Effector memory CD8-positive, alpha-beta T cell (primary cell): ENCODE measurements at regions not wholly inside any gene's neighbourhood (a gene's known extent, or its start where the extent isn't known, plus 50 kb on each side); places are given as distances from the start of the nearest gene placed in this dataset.

Experiments
- ATAC-seq: fragments of 150-1000 bp; cut with Tn5 transposase; replicated peaks from 2 replicates; pipeline ENCODE4 v1.10.0; 2021; ENCODE audit warnings: mild to moderate bottlenecking, moderate library complexity
- DNase-seq, 3 experiments: peaks; one replicate each; pipeline ENCODE4 v3.0.0; 2021
- H3K27ac Mint-ChIP-seq, 2 donors: one replicate each; pipeline ENCODE4 v1.8.0; 2022; ENCODE audit warnings: mild to moderate bottlenecking in 2 of 2, mixed read lengths in 2 of 2, moderate library complexity in 2 of 2
- H3K27me3 Mint-ChIP-seq, 2 donors: one replicate each; pipeline ENCODE4 v1.8.0; 2022; ENCODE audit warnings: mixed read lengths in 2 of 2
- H3K36me3 Mint-ChIP-seq: one replicate; pipeline ENCODE4 v1.8.0; 2022; ENCODE audit warnings: mild to moderate bottlenecking, moderate library complexity, mixed read lengths; ENCODE audit not compliant: insufficient read depth
- H3K4me1 Mint-ChIP-seq, 2 donors: one replicate each; pipeline ENCODE4 v1.8.0; 2022; ENCODE audit warnings: low read depth in 2 of 2, mixed read lengths in 2 of 2
- H3K4me3 Mint-ChIP-seq, 2 donors: one replicate each; pipeline ENCODE4 v1.8.0; 2022; ENCODE audit warnings: mild to moderate bottlenecking in 2 of 2, mixed read lengths in 2 of 2, moderate library complexity in 2 of 2
- H3K9me3 Mint-ChIP-seq, 2 donors: one replicate each; pipeline ENCODE4 v1.8.0; 2022; ENCODE audit warnings: mixed read lengths in 2 of 2

DNA sequence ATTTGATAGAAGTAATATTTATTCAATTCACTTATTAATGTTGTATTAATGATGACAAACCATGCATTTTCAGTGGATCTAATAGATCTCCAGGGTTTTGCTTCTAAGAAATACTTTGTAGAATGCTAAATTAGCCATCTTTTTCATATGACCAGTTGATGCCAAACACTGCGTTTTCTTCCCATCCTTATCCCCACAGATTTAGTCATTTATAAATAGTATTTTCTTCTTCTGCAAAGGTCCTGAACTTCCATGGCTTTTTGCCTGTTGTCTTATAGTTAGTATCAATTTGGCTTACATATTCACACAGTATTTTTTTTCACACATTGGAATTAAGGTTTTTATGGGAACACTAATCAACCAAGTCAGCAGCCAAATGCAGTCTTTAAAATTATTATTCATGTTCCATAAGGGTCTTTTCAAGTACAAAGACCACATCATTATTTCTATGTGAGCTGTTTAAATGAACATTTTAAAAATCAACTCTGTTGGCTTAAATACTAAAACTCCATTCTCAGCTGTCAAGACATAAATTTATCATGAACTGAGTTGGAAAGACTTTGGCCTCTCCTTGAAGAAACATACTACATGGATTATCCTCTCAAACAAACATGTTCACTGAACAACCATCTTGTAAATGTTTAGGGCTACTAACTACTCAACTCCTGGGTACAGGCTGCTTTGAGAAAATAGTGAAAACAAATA is 1278.4 kb upstream of the FLRT2 start:
- no peak for DNase-seq
- ATAC-seq, result no peak
- no peaks in the 10 kb centered on the region for H3K27me3 Mint-ChIP-seq
- H3K9me3 Mint-ChIP-seq, result peaks cover 0 to 5% of the 10 kb centered on the region in 2 donors
- H3K36me3 Mint-ChIP-seq, result no peaks in the 10 kb centered on the region
- no peak overlapping the region for H3K27ac Mint-ChIP-seq
- H3K4me1 Mint-ChIP-seq, result no peaks in the 10 kb centered on the region
- no peak overlapping the region for H3K4me3 Mint-ChIP-seq

DNA sequence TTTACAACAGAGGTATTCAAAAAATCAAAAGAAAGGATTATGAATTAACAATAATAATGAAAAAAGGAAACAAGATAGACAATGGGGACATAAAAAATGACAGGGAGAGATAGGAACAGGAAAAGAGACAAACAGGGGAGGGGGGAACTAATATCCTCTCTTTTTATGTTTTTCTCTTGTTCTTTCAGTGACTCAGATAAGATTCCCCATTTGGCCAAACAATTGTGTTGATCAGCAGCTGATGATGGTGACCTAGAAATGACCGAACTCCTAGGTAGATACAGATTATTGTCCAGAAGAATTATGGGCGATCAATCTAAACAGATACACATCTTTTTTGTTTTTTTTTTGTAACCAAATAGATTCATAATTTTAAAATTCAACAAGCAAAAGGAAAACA is 1277.2 kb upstream of the FLRT2 start:
- Mint-ChIP-seq H3K4me3 (no peak overlapping the region), H3K4me1 (no peaks in the 10 kb centered on the region), H3K9me3 (peaks cover 0 to 5% of the 10 kb centered on the region in 2 donors), H3K27me3 (no peaks in the 10 kb centered on the region), H3K27ac (no peak overlapping the region), H3K36me3 (no peaks in the 10 kb centered on the region)
- ATAC-seq (no peak), DNase-seq (no peak)

- H3K4me1 Mint-ChIP-seq, result no peaks in the 10 kb centered on the region
- no peak for DNase-seq
Measured at GRCh38 chr14:84253326-84253725, 1276.6 kb upstream of the FLRT2 start.

GRCh38 chr14:84254290-84254689 is 1275.7 kb upstream of the FLRT2 start:
- Mint-ChIP-seq H3K27me3 (no peaks in the 10 kb centered on the region), H3K27ac (no peak overlapping the region), H3K9me3 (peaks cover 0 to 5% of the 10 kb centered on the region in 2 donors), H3K36me3 (no peaks in the 10 kb centered on the region), H3K4me3 (no peak overlapping the region), H3K4me1 (no peaks in the 10 kb centered on the region)
- DNase-seq (no peak), ATAC-seq (no peak)

More at GRCh38 chr14:84253326-84253725, 1276.6 kb upstream of the FLRT2 start:
- ATAC-seq, result no peak
- Mint-ChIP-seq H3K4me3 (no peak overlapping the region), H3K27me3 (no peaks in the 10 kb centered on the region), H3K27ac (no peak overlapping the region), H3K9me3 (peaks cover 0 to 5% of the 10 kb centered on the region in 2 donors), H3K36me3 (no peaks in the 10 kb centered on the region)

- H3K36me3 Mint-ChIP-seq, result no peaks in the 10 kb centered on the region
- no peak for ATAC-seq
- peaks cover 0 to under 1% of the 10 kb centered on the region in 2 donors for H3K9me3 Mint-ChIP-seq
- H3K4me1 Mint-ChIP-seq, result no peaks in the 10 kb centered on the region
- no peaks in the 10 kb centered on the region for H3K27me3 Mint-ChIP-seq
- no peak overlapping the region for H3K4me3 Mint-ChIP-seq
- H3K27ac Mint-ChIP-seq, result no peak overlapping the region
- DNase-seq, result no peak
Measured at GRCh38 chr14:84262932-84263331, 1267.0 kb upstream of the FLRT2 start.

DNA sequence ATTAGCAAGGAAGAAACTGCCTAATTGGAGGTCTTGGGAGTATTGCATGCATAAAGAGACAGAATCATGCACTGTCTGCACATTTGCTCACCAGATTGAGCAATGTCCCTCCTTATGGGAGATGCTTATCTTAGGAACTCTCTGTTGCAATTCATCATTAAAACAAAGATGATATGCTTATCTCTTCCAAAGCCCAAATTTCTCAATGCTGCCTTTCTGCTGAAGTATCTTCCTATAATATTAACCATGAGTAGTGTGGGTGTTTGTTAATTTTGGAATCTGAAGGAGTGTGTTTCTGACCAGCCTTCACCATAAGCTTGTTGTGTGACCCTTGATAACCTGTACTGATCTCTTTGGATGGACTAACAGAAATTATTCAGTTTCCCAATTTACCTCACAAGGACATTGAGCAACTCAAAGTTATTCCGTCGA is 1257.6 kb upstream of the FLRT2 start:
- no peak overlapping the region for H3K27ac Mint-ChIP-seq
- no peak for ATAC-seq
- no peaks in the 10 kb centered on the region for H3K27me3 Mint-ChIP-seq
- peaks cover 6 to 11% of the 10 kb centered on the region in 2 donors for H3K9me3 Mint-ChIP-seq
- no peaks in the 10 kb centered on the region for H3K4me1 Mint-ChIP-seq
- DNase-seq, result no peak
- no peaks in the 10 kb centered on the region for H3K36me3 Mint-ChIP-seq
- no peak overlapping the region for H3K4me3 Mint-ChIP-seq

DNA sequence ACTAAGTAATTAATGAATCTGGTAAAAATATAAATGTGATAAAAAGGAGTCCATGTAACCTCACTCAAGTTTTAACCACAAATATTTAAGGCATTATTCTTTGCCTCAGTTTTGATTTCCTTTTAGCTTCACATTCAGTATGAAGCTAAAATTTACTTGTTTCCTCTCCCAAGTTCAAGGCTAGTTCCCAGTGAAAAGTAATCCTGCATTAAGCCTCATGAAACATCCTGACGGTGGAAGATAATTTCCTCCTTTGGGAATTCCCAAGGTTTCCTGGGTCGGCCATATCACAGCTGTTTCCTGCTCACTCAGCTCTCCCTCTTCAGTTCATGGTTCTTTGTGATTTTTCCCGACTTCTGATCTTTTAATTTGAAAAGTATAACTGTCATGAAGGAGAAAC is 1256.8 kb upstream of the FLRT2 start:
- H3K9me3 Mint-ChIP-seq, result peaks cover 6 to 8% of the 10 kb centered on the region in 2 donors
- no peak overlapping the region for H3K4me3 Mint-ChIP-seq
- H3K27me3 Mint-ChIP-seq, result no peaks in the 10 kb centered on the region
- no peak for ATAC-seq
- H3K4me1 Mint-ChIP-seq, result no peaks in the 10 kb centered on the region
- no peaks in the 10 kb centered on the region for H3K36me3 Mint-ChIP-seq
- H3K27ac Mint-ChIP-seq, result no peak overlapping the region
- no peak for DNase-seq

- Mint-ChIP-seq H3K9me3 (peaks cover 0 to 4% of the 10 kb centered on the region in 2 donors), H3K4me1 (no peaks in the 10 kb centered on the region), H3K36me3 (peaks cover 2% of the 10 kb centered on the region), H3K27ac (no peak overlapping the region), H3K27me3 (no peaks in the 10 kb centered on the region), H3K4me3 (no peak overlapping the region)
- no peak for ATAC-seq
- DNase-seq, result no peak
Measured at GRCh38 chr14:84282618-84283017, 1247.3 kb upstream of the FLRT2 start.

DNA sequence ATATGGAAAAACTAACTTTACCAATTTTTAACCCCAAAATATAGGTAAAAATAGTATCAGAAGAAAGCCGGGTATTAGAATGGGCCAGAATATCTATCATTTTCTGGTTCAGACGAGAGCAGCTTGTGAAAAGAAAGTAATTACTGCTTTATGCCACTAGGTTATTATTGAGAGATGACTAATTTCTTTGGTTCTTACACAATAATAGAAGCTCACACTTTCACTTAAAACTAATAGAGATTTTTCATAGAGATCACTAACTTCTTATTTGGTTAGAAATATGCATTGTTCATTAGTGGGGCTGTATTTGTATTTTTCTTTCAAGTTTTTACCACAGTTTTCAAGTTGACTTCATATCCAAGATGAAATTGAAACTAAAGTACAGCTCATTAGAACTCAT is 1241.2 kb upstream of the FLRT2 start:
- Mint-ChIP-seq H3K4me3 (no peak overlapping the region), H3K9me3 (peaks cover 8 to 9% of the 10 kb centered on the region in 2 donors), H3K27me3 (no peaks in the 10 kb centered on the region), H3K27ac (no peak overlapping the region), H3K36me3 (no peaks in the 10 kb centered on the region), H3K4me1 (no peaks in the 10 kb centered on the region)
- DNase-seq (no peak), ATAC-seq (no peak)

GRCh38 chr14:84298663-84299195 is 1231.2 kb upstream of the FLRT2 start:
- H3K27me3 Mint-ChIP-seq, result no peaks in the 10 kb centered on the region
- no peak for DNase-seq
- H3K4me3 Mint-ChIP-seq, result no peak overlapping the region
- no peak for ATAC-seq
- no peak overlapping the region for H3K27ac Mint-ChIP-seq
- H3K36me3 Mint-ChIP-seq, result no peaks in the 10 kb centered on the region
- H3K4me1 Mint-ChIP-seq, result no peaks in the 10 kb centered on the region
- H3K9me3 Mint-ChIP-seq, result peaks cover 7% of the 10 kb centered on the region in 2 donors

- H3K27ac Mint-ChIP-seq, result no peak overlapping the region
- H3K4me1 Mint-ChIP-seq, result no peaks in the 10 kb centered on the region
- DNase-seq, result no peak
- no peaks in the 10 kb centered on the region for H3K27me3 Mint-ChIP-seq
- H3K9me3 Mint-ChIP-seq, result peaks cover 6 to 7% of the 10 kb centered on the region in 2 donors
- no peak for ATAC-seq
- no peak overlapping the region for H3K4me3 Mint-ChIP-seq
- H3K36me3 Mint-ChIP-seq, result no peaks in the 10 kb centered on the region
Measured at GRCh38 chr14:84303140-84303539, 1226.8 kb upstream of the FLRT2 start.

DNA sequence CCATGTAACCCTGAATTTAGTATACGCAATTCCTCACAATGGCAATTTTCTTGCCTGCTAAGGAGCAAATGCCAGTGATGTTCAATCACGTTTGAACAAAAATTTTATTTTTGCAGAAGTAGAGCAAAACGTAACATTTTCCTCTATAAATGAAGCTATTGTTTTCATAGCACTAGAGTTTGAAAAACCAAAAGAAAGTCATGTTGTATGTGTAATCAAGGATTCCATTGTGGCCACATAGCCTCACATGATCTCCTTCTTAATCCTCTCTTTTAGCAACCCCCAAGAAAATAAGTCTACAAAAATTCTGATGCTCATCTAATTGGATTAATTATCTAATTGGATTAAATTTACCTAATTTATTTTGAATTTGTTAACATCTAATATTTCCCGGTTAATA is 1217.4 kb upstream of the FLRT2 start:
- Mint-ChIP-seq H3K27ac (no peak overlapping the region), H3K9me3 (peaks cover 10 to 28% of the 10 kb centered on the region in 2 donors)

GRCh38 chr14:84323450-84323849 is 1206.5 kb upstream of the FLRT2 start:
- no peaks in the 10 kb centered on the region for H3K27me3 Mint-ChIP-seq
- DNase-seq (no peak), ATAC-seq (no peak)
- no peaks in the 10 kb centered on the region for H3K4me1 Mint-ChIP-seq
- H3K9me3 Mint-ChIP-seq, result peaks cover 9 to 18% of the 10 kb centered on the region in 2 donors
- H3K4me3 Mint-ChIP-seq, result no peak overlapping the region
- no peaks in the 10 kb centered on the region for H3K36me3 Mint-ChIP-seq
- H3K27ac Mint-ChIP-seq, result no peak overlapping the region

More for the DNA sequence above, 1217.4 kb upstream of the FLRT2 start:
- Mint-ChIP-seq H3K4me1 (no peaks in the 10 kb centered on the region), H3K36me3 (peaks cover 4% of the 10 kb centered on the region), H3K4me3 (no peak overlapping the region), H3K27me3 (no peaks in the 10 kb centered on the region)
- ATAC-seq, result no peak
- no peak for DNase-seq

- no peak for ATAC-seq
Measured at GRCh38 chr14:84323978-84324377, 1206.0 kb upstream of the FLRT2 start.

More at GRCh38 chr14:84323978-84324377, 1206.0 kb upstream of the FLRT2 start:
- H3K27ac Mint-ChIP-seq, result no peak overlapping the region
- H3K36me3 Mint-ChIP-seq, result no peaks in the 10 kb centered on the region
- no peak overlapping the region for H3K4me3 Mint-ChIP-seq
- no peaks in the 10 kb centered on the region for H3K4me1 Mint-ChIP-seq
- no peaks in the 10 kb centered on the region for H3K27me3 Mint-ChIP-seq
- DNase-seq, result no peak
- H3K9me3 Mint-ChIP-seq, result peaks cover 10 to 22% of the 10 kb centered on the region in 2 donors
